ENCODE measurements at regions not wholly inside any gene's neighbourhood (a gene's known extent, or its start where the extent isn't known, plus 50 kb on each side); places are given as distances from the start of the nearest gene placed in this dataset.

GRCh38 chr15:95594496-95594895, 736.0 kb upstream of the NR2F2 start:
- no peak for DNase-seq

DNA sequence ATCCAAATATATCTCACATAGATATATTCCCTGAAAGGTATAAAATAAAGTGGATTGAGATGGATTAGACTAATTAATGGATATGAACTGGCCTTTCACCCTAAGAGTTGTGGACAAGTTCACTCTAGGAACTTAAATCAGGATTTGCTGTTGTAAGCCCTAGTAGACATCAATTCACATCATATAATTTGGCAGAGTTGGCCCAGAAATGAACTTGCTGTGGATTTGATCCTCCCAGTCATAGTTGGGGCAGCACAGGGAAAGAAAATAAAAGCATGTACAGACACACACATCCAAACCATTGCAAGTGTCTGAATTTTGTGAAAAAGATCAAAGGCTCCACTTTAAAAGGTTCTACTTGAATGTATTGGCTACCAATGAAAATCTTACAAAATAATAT, 734.7 kb upstream of the NR2F2 start:
- no peak for DNase-seq

GRCh38 chr15:95596496-95596895, 734.0 kb upstream of the NR2F2 start:
- DNase-seq = no peak

DNA sequence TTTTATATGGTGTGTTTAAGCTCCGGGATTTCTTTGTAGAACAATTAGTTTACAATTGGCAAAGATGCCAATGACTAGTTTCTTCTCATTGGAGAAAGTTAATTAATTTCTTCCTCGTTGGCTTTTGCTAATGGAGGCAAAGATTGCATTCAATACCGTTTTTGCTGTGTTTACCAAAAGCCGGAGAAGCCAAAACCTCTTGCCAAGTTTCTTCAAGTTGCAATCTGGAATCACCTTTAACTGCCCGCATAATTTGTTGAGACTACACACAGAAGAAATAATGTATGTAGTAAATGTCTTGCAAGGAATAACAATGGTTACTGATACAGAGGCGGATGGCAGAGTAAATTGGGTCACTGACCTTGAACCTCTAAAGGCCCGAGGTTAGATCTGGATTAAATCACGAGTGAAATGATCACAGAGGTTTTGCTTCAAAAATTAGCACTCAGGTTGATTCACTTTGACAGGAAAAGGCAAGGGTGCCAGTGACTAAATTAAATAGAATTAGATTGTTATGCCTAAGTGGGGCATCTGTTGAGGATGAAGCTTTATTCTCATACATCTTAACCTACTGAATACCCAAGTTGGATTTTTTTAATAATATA, 732.1 kb upstream of the NR2F2 start:
- DNase-seq = no peak

DNA sequence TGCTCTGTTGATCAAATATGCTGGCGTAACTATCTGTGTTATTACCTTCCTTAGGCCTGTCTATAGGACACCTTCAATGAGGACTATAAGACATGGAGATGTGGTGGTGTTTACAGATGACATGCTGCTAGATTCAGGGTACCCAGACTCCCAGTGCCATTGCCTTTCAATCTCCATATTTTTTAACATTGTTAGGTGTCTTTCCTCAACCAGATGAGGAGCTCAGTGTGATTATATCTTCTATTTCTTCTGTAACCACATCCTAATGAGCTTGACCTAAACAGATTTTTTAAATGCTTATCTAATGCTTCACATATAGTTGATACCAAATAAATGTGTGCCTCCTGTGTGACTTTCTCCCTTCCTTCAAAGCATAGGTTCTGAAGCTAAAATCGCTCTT, 730.1 kb upstream of the NR2F2 start:
- no peak for DNase-seq

- no peak for DNase-seq
Observed at GRCh38 chr15:95600884-95601283, 729.6 kb upstream of the NR2F2 start.

DNA sequence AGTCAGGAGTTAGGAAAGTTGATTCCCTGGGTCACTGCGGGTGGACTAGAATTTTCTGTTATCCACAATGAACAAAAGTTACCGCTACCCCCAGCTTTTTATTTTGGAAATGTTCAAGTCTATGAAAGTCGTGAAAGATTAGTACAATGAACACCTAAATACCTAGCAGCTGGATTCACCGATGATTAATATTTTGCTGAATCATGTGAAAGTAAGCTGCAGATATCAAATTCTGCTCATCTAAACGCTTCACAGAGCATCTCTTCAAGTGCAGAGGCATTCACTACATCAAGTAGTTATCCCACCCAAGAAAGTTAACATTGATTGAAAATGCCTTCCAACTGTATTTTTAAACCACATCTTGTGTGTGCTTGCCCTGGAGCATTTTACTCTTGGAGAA, 729.0 kb upstream of the NR2F2 start:
- no peak for DNase-seq

GRCh38 chr15:95603802-95604201, 726.7 kb upstream of the NR2F2 start:
- DNase-seq = no peak

DNA sequence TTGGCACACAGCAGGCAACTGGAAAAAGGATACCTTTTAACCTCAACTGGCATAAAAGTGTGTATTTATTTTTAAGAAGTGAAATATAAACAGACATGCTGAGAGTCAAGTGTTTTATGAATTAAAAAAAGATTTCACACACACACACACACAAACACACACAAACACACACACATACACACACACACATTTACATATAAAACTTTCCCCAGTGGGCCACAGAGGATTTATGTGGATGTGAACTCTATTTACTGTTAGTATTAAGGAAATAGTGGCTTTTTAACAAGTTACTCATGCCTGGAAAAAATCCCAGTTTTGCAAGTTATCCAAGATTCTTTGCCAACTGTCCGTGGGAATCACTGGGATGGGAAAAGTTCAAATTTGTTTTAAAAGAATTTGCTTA, 725.9 kb upstream of the NR2F2 start:
- DNase-seq = no peak

DNA sequence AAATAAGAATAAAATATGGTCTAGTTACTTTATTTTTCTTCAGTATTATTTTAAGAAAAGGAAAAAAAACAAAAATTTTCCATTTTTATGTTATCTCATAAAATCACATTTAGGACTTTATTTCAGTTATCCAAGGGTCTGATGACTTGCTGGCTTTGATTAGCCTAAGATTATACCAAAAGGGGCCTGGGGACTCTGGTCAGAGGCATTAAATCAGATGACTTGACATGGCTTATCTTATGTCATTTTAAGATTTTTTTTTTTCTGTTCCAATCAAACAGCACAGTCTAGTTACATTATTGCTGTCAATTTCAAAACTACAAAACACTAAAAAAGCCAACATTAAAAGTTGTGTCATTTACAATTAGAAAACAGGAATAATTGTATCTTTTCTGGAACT, 725.4 kb upstream of the NR2F2 start:
- no peak for DNase-seq

DNA sequence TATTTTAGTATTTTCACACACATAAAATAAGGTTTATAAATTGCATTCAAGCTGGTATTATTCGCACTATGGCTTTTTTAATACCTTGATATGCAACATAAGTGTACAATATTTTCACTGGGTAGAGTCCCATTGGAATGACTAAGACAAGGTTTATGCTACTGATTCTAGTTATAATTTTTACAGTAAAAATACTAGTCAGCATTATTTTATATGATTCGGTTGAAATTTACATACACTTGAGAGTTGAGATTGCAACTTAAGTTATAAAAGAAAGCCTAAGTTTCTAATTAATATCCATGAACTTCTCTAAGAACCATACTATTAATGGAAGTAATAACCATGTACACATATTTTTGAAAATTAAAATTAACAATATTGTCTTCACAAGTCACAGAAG, 723.9 kb upstream of the NR2F2 start:
- no peak for DNase-seq

DNA sequence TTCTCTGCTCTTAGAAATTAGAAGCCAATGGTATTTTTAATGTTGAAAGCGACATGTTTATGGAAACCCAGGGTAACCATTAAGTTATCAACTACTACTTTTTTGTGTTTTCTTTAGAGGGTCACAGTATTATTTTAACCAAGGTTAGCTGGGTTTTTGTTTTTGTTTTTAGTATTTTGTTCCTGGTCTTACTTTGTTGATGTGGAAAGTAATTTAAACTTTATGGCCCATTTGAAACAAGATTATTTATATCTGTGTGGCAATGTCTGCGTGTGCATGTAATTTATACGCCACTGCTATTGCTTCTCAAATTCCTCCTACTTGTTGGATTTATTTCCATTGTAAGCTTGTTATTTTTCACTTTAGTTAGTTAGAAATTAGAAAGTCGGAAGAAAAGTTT, 722.1 kb upstream of the NR2F2 start:
- no peak for DNase-seq

- peak; percentile 13 for DNase-seq
Observed at GRCh38 chr15:95609096-95609495, 721.4 kb upstream of the NR2F2 start.

- DNase-seq = no peak
Observed at GRCh38 chr15:95610945-95611344, 719.6 kb upstream of the NR2F2 start.

GRCh38 chr15:95615436-95615835, 715.1 kb upstream of the NR2F2 start:
- no peak for DNase-seq

DNA sequence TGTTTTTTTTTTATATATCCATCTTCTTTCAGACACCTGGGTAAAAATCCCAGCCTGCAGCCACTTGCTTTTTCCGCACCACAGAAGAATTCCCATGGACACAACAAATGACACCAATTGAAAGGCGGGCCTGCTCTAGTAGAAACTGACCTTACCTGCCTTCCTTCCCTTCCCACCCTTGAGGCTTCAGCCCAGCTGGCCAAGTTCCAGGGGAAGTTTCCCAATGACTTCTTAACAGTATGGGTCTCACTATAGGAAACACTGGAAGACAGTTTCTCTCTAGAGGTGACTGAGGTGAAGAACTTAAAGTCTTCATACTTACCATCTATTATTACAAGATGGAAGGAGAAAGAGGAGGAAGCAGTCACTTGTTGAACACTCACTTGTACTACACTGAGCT, 714.2 kb upstream of the NR2F2 start:
- DNase-seq = no peak

DNA sequence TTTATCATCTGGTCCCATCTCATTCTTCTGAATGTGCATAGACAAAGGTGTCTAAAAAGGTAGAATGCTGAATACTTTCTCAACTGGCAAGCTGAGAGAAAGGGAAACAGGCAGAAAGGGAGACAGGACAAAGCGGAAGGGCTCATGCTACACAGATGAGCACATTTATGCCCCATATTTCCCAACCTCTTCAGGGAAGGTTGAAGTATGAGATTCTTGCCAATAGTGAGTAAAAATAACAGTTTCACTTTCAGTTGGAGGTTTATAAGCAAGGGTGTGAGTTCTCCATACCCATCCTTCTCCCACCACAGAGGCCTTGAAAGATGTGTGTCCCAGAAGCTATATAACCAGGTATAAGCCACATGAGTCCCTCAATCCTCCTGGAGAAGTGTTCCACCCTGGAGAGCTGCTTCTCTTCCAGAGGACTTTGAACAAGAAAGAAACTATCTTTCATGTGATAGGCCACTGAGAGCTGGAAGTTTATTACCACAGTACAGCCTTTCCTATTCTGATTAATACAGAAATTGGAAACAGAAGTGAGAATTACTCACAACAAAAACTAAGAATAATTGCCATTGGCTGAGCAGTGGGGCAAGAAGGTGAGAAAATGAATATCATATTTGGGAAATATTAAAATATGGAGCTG, 709.4 kb upstream of the NR2F2 start:
- no peak for DNase-seq

DNA sequence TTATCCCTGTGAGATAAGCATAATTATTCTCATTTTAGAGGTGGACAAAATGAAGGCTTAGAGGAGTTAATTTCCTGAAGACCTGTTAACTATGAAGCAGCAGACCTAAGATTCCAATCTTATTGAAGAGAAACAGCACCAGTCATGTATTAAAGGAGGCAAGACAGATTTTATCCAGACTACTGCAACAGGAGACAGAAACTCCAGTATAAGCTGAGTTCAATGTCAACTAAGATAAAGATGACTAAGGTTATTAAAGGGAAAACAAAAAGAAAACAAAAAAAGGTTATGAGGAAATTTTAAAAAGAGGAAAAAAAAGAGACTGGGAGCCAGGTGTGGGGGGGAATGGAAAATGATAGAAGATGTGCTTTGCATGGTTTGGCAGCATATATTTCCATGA, 707.7 kb upstream of the NR2F2 start:
- no peak for DNase-seq

DNA sequence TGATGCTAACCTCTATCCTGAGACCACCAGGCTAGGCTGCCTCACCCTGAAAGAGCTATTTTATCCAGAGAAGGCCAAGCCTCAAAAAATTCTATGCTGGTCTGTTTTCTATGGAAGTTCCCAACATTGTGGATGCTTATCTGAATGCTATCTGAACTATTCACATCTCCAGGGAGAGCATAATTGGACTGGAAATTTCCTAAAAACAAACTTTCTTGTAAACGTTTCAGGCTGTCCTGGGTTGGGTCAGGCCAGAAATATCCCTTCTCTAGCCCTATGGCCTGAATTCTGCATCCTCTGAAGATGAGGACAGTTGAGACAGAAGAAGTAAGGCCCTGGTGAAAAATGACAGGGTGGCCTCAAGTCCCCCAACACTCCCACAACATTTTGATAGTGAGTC, 706.4 kb upstream of the NR2F2 start:
- DNase-seq = no peak

GRCh38 chr15:95624616-95625361, 705.7 kb upstream of the NR2F2 start:
- DNase-seq = no peak

GRCh38 chr15:95626501-95627361, 703.8 kb upstream of the NR2F2 start:
- no peak for DNase-seq

- no peak for DNase-seq
Observed at GRCh38 chr15:95629503-95630168, 700.9 kb upstream of the NR2F2 start.

GRCh38 chr15:95630683-95631082, 699.8 kb upstream of the NR2F2 start:
- DNase-seq = no peak
